ENCODE measurements at regions not wholly inside any gene's neighbourhood (a gene's known extent, or its start where the extent isn't known, plus 50 kb on each side); places are given as distances from the start of the nearest gene placed in this dataset.

DNA sequence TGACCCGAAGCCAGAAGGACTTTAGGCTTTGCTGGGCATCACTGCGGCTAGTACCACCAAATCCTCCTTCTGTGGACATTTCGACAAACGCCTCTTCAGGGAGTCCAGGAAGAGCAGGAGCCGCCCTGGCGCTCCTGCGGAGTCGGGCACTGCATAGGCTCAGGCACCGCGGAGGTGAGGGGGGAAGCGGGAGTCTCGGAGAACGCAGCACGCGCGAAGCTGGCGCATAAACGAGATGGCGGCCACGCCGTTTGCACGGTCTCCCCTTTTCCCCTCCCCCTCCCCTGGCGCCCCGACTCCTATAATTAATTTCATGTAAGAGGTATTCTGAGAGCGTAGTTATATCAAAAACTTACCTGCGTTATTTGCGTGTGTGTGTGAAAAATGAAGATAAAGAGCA, 137.8 kb upstream of the GAS1 start:
- Mint-ChIP-seq H3K4me1 (no peaks in the 10 kb centered on the region), H3K9me3 (peaks cover 6% of the 10 kb centered on the region), H3K27me3 (no peaks in the 10 kb centered on the region)

DNA sequence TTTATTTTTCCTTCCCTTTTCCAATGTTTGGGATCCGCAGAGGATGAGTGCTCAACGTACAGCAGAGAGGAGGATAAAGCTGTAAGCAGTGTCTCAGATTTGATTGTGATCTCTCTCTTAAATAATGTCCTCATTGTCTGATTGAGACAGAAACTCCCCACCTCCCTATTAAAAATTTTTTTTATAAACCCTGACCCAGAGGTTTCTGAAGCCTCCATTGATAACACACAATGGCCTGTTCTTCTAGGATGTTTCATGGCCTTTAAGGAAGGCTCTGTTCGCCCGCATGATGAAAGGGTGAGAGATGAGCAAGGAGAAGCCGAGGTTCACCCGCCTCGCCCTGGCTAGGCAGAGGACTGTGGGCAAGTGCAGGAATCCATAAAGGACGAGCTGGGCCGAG, 138.2 kb upstream of the GAS1 start:
- no peak overlapping the region for H3K4me3 Mint-ChIP-seq
- no peaks in the 10 kb centered on the region for H3K4me1 Mint-ChIP-seq
- H3K27ac Mint-ChIP-seq, result no peak overlapping the region
- ATAC-seq (ENCODE audit: low read depth), result no peak
- H3K36me3 Mint-ChIP-seq, result no peaks in the 10 kb centered on the region
- DNase-seq (ENCODE audit: low spot score in 2 of 2), result no peak
- H3K9me3 Mint-ChIP-seq, result peaks cover 6% of the 10 kb centered on the region
- no peaks in the 10 kb centered on the region for H3K27me3 Mint-ChIP-seq

More for the DNA sequence above, 137.8 kb upstream of the GAS1 start:
- H3K4me3 Mint-ChIP-seq, result no peak overlapping the region
- no peaks in the 10 kb centered on the region for H3K36me3 Mint-ChIP-seq
- H3K27ac Mint-ChIP-seq, result no peak overlapping the region
- no peak for DNase-seq (ENCODE audit: low spot score in 2 of 2)
- no peak for ATAC-seq (ENCODE audit: low read depth)

DNA sequence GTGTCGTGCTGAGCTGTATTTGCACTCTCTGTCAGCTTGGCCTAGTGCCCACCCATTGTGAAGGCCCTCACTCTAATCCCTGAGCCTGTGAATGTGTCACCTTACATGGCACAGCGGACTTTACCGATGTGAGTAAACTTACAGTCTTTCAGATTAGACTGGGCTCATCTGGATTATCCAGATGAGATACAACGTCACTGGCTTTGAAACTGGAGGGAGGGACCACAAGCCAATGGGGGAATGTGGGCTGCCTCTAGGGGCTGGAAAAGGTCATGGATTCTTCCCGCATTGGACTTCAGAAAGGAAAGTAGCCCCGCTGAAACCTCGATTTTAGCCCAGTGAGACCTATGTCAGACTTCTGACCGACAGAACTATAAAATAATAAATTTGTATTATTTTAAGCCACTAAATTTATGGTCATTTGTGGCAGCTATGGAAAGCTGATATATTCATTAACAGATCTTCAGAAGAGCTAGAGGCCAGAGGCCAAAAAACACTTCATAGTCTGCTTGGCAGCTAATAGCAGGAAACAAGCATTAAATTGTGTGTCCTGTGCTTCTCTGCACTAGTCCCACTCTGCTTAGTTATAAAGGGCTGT, 139.0 kb upstream of the GAS1 start:
- Mint-ChIP-seq H3K4me3 (no peak overlapping the region), H3K27ac (no peak overlapping the region), H3K9me3 (peaks cover 6% of the 10 kb centered on the region), H3K4me1 (no peaks in the 10 kb centered on the region), H3K36me3 (no peaks in the 10 kb centered on the region), H3K27me3 (no peaks in the 10 kb centered on the region)
- DNase-seq (ENCODE audit: low spot score in 2 of 2), result no peak
- no peak for ATAC-seq (ENCODE audit: low read depth)

DNA sequence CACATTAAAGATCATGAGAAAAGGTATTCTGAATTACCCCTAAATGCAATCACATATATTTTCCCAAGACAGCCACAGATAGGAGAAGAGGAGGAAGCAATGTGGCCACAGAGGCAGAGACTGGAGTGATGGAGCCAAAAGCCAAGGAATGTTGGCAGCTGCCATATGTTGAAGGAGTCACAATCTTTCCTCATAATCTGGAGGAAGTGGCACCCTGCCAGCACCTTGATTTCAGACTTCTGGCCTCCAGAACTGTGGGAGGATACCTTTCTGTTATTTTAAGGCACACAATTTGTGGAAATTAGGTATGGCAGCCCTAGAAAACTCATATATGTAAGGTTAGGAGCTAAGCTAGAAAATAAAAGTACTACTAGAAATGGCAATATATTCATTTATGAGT, 139.9 kb upstream of the GAS1 start:
- Mint-ChIP-seq H3K9me3 (peaks cover 6% of the 10 kb centered on the region), H3K4me3 (no peak overlapping the region), H3K4me1 (no peaks in the 10 kb centered on the region), H3K27ac (no peak overlapping the region), H3K27me3 (no peaks in the 10 kb centered on the region), H3K36me3 (no peaks in the 10 kb centered on the region)
- DNase-seq (ENCODE audit: low spot score in 2 of 2), result no peak
- no peak for ATAC-seq (ENCODE audit: low read depth)

DNA sequence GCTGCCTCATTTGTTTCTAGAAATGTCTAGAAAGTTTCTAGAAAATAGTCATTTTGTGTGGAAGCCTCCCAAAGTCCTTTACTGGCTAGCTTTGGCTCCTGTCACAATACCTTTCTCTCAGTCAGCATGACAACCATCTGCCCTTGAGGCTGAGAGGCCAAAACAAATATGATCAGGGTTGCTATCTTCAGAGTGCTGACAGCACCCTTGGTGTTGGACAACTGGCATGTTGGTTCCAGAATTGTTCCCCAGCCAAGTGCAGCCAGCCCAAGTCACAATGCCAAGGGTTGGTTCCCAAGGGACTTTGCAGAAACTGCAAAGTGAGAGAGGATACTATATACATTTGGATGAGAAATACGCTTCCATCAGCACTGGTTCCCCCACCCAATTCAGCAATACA, 140.9 kb upstream of the GAS1 start:
- H3K9me3 Mint-ChIP-seq, result peaks cover 6% of the 10 kb centered on the region
- no peak overlapping the region for H3K27ac Mint-ChIP-seq
- H3K4me3 Mint-ChIP-seq, result no peak overlapping the region
- DNase-seq (ENCODE audit: low spot score in 2 of 2) (no peak), ATAC-seq (ENCODE audit: low read depth) (no peak)
- H3K27me3 Mint-ChIP-seq, result no peaks in the 10 kb centered on the region
- H3K36me3 Mint-ChIP-seq, result no peaks in the 10 kb centered on the region
- no peaks in the 10 kb centered on the region for H3K4me1 Mint-ChIP-seq

DNA sequence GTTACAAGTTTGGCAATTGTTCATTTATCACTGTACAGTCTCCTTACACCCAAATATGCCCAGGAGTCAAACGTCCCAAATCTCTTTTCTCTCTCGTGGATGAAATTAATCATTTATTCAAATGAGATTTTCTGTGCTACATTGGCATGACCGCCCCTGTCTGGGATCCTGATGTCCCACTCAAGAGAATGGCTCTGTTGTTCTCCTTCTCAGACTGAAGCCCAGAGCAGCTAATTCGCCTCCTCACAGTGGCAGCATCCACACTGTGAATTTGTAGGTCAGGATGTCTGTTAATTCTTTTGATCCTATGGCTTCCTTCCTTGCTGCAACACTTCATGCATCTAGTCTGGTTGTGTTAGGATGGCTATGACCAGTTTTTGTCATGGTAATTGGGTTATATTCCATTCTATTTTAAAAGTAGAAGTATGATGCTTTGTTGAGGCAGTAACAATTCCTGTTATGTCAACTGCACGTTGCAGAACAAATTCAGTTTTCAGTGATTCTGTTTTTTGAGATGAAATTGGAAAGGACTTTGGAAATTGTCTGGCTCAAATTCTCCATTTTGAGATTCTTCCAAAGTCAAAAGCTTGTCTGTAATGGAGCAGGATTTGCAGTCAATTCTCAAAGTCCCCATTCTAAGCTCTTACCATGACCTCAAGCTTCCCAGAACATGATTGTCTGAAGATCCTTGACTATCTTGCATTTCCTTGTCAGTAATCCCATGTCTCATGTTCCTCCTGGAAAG, 141.5 kb upstream of the GAS1 start:
- no peak for ATAC-seq (ENCODE audit: low read depth)
- Mint-ChIP-seq H3K36me3 (no peaks in the 10 kb centered on the region), H3K27me3 (no peaks in the 10 kb centered on the region), H3K4me1 (no peaks in the 10 kb centered on the region), H3K27ac (no peak overlapping the region), H3K4me3 (no peak overlapping the region), H3K9me3 (peaks cover 7% of the 10 kb centered on the region)
- no peak for DNase-seq (ENCODE audit: low spot score in 2 of 2)

DNA sequence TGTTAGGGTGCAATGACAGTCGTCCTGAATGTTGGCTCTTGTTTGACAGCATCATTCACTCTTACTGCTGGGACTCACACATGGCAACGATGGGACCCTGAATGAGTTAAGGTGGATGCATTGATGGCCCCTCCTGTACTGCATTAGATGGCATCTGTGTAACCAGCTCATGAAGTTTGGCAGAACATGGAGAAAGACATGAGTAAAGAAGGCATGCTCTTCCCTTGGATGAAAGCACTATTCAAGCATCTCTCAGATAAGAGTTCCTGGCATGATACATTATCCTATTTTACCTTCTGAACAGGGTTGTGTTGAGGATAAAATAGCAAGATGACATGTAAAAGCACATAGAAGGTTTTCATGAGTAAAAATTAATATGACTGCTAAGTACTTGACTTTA, 142.2 kb upstream of the GAS1 start:
- no peak for ATAC-seq (ENCODE audit: low read depth)
- no peaks in the 10 kb centered on the region for H3K27me3 Mint-ChIP-seq
- H3K4me1 Mint-ChIP-seq, result no peaks in the 10 kb centered on the region
- H3K36me3 Mint-ChIP-seq, result no peaks in the 10 kb centered on the region
- no peak for DNase-seq (ENCODE audit: low spot score in 2 of 2)
- H3K9me3 Mint-ChIP-seq, result peaks cover 8% of the 10 kb centered on the region
- H3K4me3 Mint-ChIP-seq, result no peak overlapping the region
- H3K27ac Mint-ChIP-seq, result no peak overlapping the region

DNA sequence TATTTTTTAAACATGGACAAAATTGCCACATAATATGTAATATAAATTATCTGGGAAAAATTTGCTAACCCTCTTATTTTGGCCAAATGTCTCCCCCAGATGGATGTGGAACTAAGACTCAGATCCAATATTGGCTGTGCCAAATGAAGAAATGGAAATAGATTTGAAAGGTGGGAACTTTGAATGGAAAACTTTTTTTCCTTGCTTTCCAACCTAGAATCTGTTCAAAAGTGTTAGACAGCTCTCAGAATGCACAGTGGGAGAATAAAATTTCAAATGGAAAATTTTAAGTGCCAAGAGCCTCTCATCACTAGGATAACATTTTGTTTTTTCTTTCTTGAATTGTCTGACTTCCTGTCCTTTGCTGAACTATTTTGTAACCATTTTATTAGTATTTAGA, 142.6 kb upstream of the GAS1 start:
- H3K9me3 Mint-ChIP-seq, result peaks cover 9% of the 10 kb centered on the region
- DNase-seq (ENCODE audit: low spot score in 2 of 2), result no peak
- no peak overlapping the region for H3K4me3 Mint-ChIP-seq
- no peak overlapping the region for H3K27ac Mint-ChIP-seq
- no peaks in the 10 kb centered on the region for H3K27me3 Mint-ChIP-seq
- no peaks in the 10 kb centered on the region for H3K4me1 Mint-ChIP-seq
- no peak for ATAC-seq (ENCODE audit: low read depth)
- no peaks in the 10 kb centered on the region for H3K36me3 Mint-ChIP-seq

DNA sequence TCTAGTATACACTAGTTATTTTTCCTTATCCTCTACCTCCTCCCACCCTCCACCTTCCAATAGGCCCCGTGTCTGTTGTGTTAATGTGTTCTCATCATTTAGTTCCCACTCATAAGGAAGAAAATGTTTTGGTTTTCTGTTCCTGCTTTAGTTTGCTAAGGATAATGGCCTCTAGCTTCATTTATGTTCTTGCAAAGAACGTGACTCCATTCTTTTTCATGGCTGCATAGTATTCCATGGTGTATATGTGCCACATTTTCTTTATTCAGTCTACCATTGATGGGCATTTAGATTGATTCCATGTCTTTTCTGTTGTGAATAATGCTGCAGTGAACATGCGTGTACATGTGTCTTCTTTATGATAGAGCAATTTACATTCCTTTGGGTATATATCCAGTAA, 146.5 kb upstream of the GAS1 start:
- ATAC-seq (ENCODE audit: low read depth), result no peak
- no peak for DNase-seq (ENCODE audit: low spot score in 2 of 2)
- Mint-ChIP-seq H3K36me3 (no peaks in the 10 kb centered on the region), H3K4me3 (no peak overlapping the region), H3K4me1 (no peaks in the 10 kb centered on the region), H3K27ac (no peak overlapping the region), H3K9me3 (peaks cover 5% of the 10 kb centered on the region), H3K27me3 (no peaks in the 10 kb centered on the region)

DNA sequence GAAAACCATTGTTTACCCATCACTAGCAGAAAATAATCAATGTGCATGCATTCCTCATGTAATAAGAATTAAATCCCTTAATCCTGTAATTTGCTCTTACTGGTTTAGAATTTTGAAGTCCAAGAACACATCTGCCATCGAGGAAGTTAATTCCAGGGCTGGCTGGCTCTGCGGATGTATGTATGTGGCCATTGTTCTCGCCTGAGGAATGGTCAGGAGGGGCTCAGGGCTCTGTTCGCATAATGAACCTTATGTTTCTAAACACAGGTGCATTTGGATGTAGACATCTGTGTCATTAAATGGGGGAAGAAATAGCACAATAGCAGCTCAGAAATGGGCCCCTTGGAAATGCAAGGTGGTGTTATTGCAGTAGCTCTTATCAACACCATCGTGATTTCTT, 148.6 kb upstream of the GAS1 start:
- Mint-ChIP-seq H3K4me3 (no peak overlapping the region), H3K27ac (no peak overlapping the region), H3K4me1 (no peaks in the 10 kb centered on the region), H3K36me3 (no peaks in the 10 kb centered on the region), H3K27me3 (no peaks in the 10 kb centered on the region), H3K9me3 (peaks cover 5% of the 10 kb centered on the region)
- DNase-seq (ENCODE audit: low spot score in 2 of 2), result no peak
- ATAC-seq (ENCODE audit: low read depth), result no peak

DNA sequence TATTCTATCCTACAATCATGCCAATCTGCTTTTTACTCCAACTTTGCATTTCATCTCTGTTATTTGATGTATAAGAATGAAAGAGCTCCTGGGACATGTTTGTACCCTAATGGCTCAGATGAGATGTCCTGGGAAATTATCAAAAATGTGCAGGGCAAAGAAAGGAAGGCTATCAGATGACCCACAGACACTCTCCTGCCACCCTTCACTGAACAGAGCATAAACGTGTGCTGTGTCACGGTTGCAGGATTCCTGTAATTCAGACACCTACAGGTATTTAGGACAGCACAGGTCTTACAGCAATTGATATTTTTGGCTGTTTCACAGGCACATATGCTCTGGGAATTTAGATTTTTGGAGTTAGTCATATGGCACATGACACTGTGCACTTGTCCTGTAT, 149.2 kb upstream of the GAS1 start:
- H3K27me3 Mint-ChIP-seq, result no peaks in the 10 kb centered on the region
- H3K27ac Mint-ChIP-seq, result no peak overlapping the region
- H3K36me3 Mint-ChIP-seq, result no peaks in the 10 kb centered on the region
- H3K9me3 Mint-ChIP-seq, result peaks cover 5% of the 10 kb centered on the region
- H3K4me1 Mint-ChIP-seq, result no peaks in the 10 kb centered on the region
- DNase-seq (ENCODE audit: low spot score in 2 of 2) (no peak), ATAC-seq (ENCODE audit: low read depth) (no peak)
- H3K4me3 Mint-ChIP-seq, result no peak overlapping the region

DNA sequence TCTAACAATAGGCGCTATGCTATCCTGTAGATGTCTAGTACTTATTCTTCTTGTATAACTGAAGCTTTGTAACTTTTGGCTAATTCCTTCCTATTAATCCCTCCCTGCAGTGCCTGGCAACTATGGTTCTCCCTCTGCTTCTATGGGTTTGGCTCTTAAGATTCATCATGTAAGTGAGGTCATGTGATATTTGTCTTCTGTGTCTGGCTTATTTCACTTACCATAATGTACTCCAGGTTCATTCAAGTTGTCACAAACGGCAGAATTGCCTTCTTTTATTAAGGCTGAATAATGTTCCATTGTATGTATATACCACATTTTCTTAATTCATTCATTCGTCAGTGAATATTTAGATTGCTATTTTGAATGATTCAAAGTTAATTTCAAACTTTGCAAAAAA, 149.9 kb upstream of the GAS1 start:
- no peaks in the 10 kb centered on the region for H3K36me3 Mint-ChIP-seq
- no peak overlapping the region for H3K4me3 Mint-ChIP-seq
- no peak overlapping the region for H3K27ac Mint-ChIP-seq
- no peaks in the 10 kb centered on the region for H3K4me1 Mint-ChIP-seq
- DNase-seq (ENCODE audit: low spot score in 2 of 2) (no peak), ATAC-seq (ENCODE audit: low read depth) (no peak)
- peaks cover 5% of the 10 kb centered on the region for H3K9me3 Mint-ChIP-seq
- H3K27me3 Mint-ChIP-seq, result no peaks in the 10 kb centered on the region

DNA sequence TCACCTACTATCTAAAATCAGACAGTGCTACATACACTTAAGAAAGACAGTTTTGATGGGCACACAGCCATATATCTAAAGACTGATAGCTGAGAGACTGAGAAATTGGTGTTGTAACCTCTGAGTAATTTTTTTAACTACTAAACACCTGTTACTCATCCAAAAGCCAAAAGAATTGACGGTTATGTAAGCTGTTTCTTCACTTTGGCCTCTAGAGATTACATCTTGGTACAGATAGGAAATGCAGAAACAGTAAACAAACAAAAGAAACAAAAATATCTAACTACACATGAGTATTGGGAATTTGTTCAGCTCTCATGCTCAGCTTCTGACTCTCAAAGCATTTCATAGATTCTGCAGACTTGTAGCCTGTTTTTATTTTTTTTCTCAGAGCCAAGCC, 152.1 kb upstream of the GAS1 start:
- no peaks in the 10 kb centered on the region for H3K36me3 Mint-ChIP-seq

DNA sequence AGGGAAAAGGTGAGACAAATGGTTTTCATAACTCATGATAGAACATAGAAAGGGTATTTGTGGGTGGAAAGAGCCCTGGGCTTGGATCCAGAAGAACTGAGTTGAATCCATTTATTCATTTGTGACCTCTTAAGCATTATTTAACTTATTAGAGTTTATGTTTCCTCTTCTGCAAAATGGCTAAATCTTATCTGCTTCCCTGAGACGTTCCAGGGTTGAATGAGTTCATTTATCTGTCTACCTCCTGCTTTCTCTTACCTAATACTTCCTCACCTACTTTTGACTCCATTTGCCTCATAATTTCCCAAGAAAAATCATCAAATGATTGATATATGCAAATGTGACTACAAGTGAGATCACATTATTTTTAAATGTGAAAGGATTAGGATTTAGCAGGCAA, 152.7 kb upstream of the GAS1 start:
- no peaks in the 10 kb centered on the region for H3K36me3 Mint-ChIP-seq
- H3K4me3 Mint-ChIP-seq, result no peak overlapping the region
- H3K27ac Mint-ChIP-seq, result no peak overlapping the region
- ATAC-seq (ENCODE audit: low read depth), result no peak
- no peaks in the 10 kb centered on the region for H3K4me1 Mint-ChIP-seq
- H3K9me3 Mint-ChIP-seq, result peaks cover 2% of the 10 kb centered on the region
- peaks cover 2% of the 10 kb centered on the region for H3K27me3 Mint-ChIP-seq
- no peak for DNase-seq (ENCODE audit: low spot score in 2 of 2)

More for the DNA sequence above, 152.1 kb upstream of the GAS1 start:
- no peak for ATAC-seq (ENCODE audit: low read depth)
- DNase-seq (ENCODE audit: low spot score in 2 of 2), result no peak
- peaks cover 2% of the 10 kb centered on the region for H3K27me3 Mint-ChIP-seq
- H3K4me3 Mint-ChIP-seq, result no peak overlapping the region
- no peaks in the 10 kb centered on the region for H3K4me1 Mint-ChIP-seq
- no peak overlapping the region for H3K27ac Mint-ChIP-seq
- peaks cover 4% of the 10 kb centered on the region for H3K9me3 Mint-ChIP-seq

DNA sequence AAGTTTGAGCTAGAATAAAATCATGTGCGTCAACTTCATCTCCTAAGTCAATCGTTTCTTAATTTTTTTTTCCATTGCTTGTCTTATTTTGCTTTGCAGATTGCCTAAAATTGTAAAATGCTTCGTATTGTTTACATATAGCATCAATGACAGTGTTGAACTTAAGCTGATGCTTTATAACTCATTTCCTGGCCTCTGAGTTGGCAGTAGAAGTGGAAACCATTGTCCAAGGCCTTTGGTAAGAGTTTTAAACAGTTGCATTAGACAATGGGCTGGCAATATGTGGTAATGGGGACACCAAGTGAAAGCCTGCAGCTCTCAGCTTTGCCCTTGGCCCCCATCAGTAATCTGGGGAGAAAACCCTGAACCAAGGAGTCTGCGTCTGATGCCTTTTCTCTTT, 154.8 kb upstream of the GAS1 start:
- no peaks in the 10 kb centered on the region for H3K9me3 Mint-ChIP-seq

More for the DNA sequence above, 154.8 kb upstream of the GAS1 start:
- H3K4me3 Mint-ChIP-seq, result no peak overlapping the region
- ATAC-seq (ENCODE audit: low read depth) (no peak), DNase-seq (ENCODE audit: low spot score in 2 of 2) (no peak)
- no peaks in the 10 kb centered on the region for H3K36me3 Mint-ChIP-seq
- no peak overlapping the region for H3K27ac Mint-ChIP-seq
- H3K27me3 Mint-ChIP-seq, result peaks cover 4% of the 10 kb centered on the region
- H3K4me1 Mint-ChIP-seq, result no peaks in the 10 kb centered on the region
